ENCODE measurements at regions not wholly inside any gene's neighbourhood (a gene's known extent, or its start where the extent isn't known, plus 50 kb on each side); places are given as distances from the start of the nearest gene placed in this dataset.
A peak's percentile ranks its signal among the peaks of the same experiment; 100 is the strongest.

GRCh38 chr6:5869676-5870075 is 137.0 kb downstream of the NRN1 start:
- H3K4me3 ChIP-seq (ENCODE audit: insufficient read depth, low read depth, low read length, poor library complexity, severe bottlenecking), result no peak overlapping the region
- peaks cover 18% of the 10 kb centered on the region for H3K4me1 ChIP-seq (ENCODE audit: control insufficient read depth, insufficient read depth, low read length, poor library complexity, severe bottlenecking)
- H3K9me3 ChIP-seq (ENCODE audit: control insufficient read depth, low read length), result no peaks in the 10 kb centered on the region
- no peak for DNase-seq
- H3K27me3 ChIP-seq (replicated peaks; ENCODE audit: control insufficient read depth, insufficient read depth, low read length, poor library complexity, severe bottlenecking), result no peaks in the 10 kb centered on the region
- no peaks in the 10 kb centered on the region for H3K36me3 ChIP-seq (ENCODE audit: control insufficient read depth, insufficient read depth, low read length)
- no peak overlapping the region for H3K27ac ChIP-seq (ENCODE audit: insufficient read depth, low read length, poor library complexity, severe bottlenecking)

GRCh38 chr6:5869261-5869660 is 137.5 kb downstream of the NRN1 start:
- Histone ChIP-seq H3K36me3 (ENCODE audit: control insufficient read depth, insufficient read depth, low read length) (no peaks in the 10 kb centered on the region), H3K27ac (ENCODE audit: insufficient read depth, low read length, poor library complexity, severe bottlenecking) (no peak overlapping the region), H3K4me3 (ENCODE audit: insufficient read depth, low read depth, low read length, poor library complexity, severe bottlenecking) (no peak overlapping the region), H3K4me1 (ENCODE audit: control insufficient read depth, insufficient read depth, low read length, poor library complexity, severe bottlenecking) (peaks cover 18% of the 10 kb centered on the region), H3K27me3 (replicated peaks; ENCODE audit: control insufficient read depth, insufficient read depth, low read length, poor library complexity, severe bottlenecking) (no peaks in the 10 kb centered on the region), H3K9me3 (ENCODE audit: control insufficient read depth, low read length) (no peaks in the 10 kb centered on the region)
- no peak for DNase-seq

GRCh38 chr6:5866547-5867051 is 140.1 kb downstream of the NRN1 start:
- Histone ChIP-seq H3K4me3 (ENCODE audit: insufficient read depth, low read depth, low read length, poor library complexity, severe bottlenecking) (peak overlapping the region; percentile 41), H3K36me3 (ENCODE audit: control insufficient read depth, insufficient read depth, low read length) (no peaks in the 10 kb centered on the region), H3K9me3 (ENCODE audit: control insufficient read depth, low read length) (no peaks in the 10 kb centered on the region), H3K27ac (ENCODE audit: insufficient read depth, low read length, poor library complexity, severe bottlenecking) (peak overlapping the region; percentile 58), H3K27me3 (replicated peaks; ENCODE audit: control insufficient read depth, insufficient read depth, low read length, poor library complexity, severe bottlenecking) (no peaks in the 10 kb centered on the region), H3K4me1 (ENCODE audit: control insufficient read depth, insufficient read depth, low read length, poor library complexity, severe bottlenecking) (peaks cover 18% of the 10 kb centered on the region)
- no peak for DNase-seq

- no peak for DNase-seq
- H3K27me3 ChIP-seq (replicated peaks; ENCODE audit: control insufficient read depth, insufficient read depth, low read length, poor library complexity, severe bottlenecking), result no peaks in the 10 kb centered on the region
- H3K9me3 ChIP-seq (ENCODE audit: control insufficient read depth, low read length), result no peaks in the 10 kb centered on the region
- peak overlapping the region; percentile 58 for H3K27ac ChIP-seq (ENCODE audit: insufficient read depth, low read length, poor library complexity, severe bottlenecking)
- no peaks in the 10 kb centered on the region for H3K36me3 ChIP-seq (ENCODE audit: control insufficient read depth, insufficient read depth, low read length)
- H3K4me1 ChIP-seq (ENCODE audit: control insufficient read depth, insufficient read depth, low read length, poor library complexity, severe bottlenecking), result peaks cover 18% of the 10 kb centered on the region
- no peak overlapping the region for H3K4me3 ChIP-seq (ENCODE audit: insufficient read depth, low read depth, low read length, poor library complexity, severe bottlenecking)
Observed at GRCh38 chr6:5865506-5866031, 141.2 kb downstream of the NRN1 start.

GRCh38 chr6:5860849-5861248 is 145.9 kb downstream of the NRN1 start:
- H3K4me1 ChIP-seq (ENCODE audit: control insufficient read depth, insufficient read depth, low read length, poor library complexity, severe bottlenecking), result peaks cover 6% of the 10 kb centered on the region
- H3K9me3 ChIP-seq (ENCODE audit: control insufficient read depth, low read length), result no peaks in the 10 kb centered on the region
- no peaks in the 10 kb centered on the region for H3K27me3 ChIP-seq (replicated peaks; ENCODE audit: control insufficient read depth, insufficient read depth, low read length, poor library complexity, severe bottlenecking)
- H3K36me3 ChIP-seq (ENCODE audit: control insufficient read depth, insufficient read depth, low read length), result no peaks in the 10 kb centered on the region
- H3K27ac ChIP-seq (ENCODE audit: insufficient read depth, low read length, poor library complexity, severe bottlenecking), result no peak overlapping the region
- DNase-seq, result no peak
- H3K4me3 ChIP-seq (ENCODE audit: insufficient read depth, low read depth, low read length, poor library complexity, severe bottlenecking), result no peak overlapping the region

- Histone ChIP-seq H3K36me3 (ENCODE audit: control insufficient read depth, insufficient read depth, low read length) (no peaks in the 10 kb centered on the region), H3K4me1 (ENCODE audit: control insufficient read depth, insufficient read depth, low read length, poor library complexity, severe bottlenecking) (no peaks in the 10 kb centered on the region), H3K27ac (ENCODE audit: insufficient read depth, low read length, poor library complexity, severe bottlenecking) (no peak overlapping the region), H3K9me3 (ENCODE audit: control insufficient read depth, low read length) (no peaks in the 10 kb centered on the region), H3K27me3 (replicated peaks; ENCODE audit: control insufficient read depth, insufficient read depth, low read length, poor library complexity, severe bottlenecking) (no peaks in the 10 kb centered on the region), H3K4me3 (ENCODE audit: insufficient read depth, low read depth, low read length, poor library complexity, severe bottlenecking) (no peak overlapping the region)
- no peak for DNase-seq
Observed at GRCh38 chr6:5855787-5856470, 150.8 kb downstream of the NRN1 start.

- no peaks in the 10 kb centered on the region for H3K27me3 ChIP-seq (replicated peaks; ENCODE audit: control insufficient read depth, insufficient read depth, low read length, poor library complexity, severe bottlenecking)
- no peak overlapping the region for H3K4me3 ChIP-seq (ENCODE audit: insufficient read depth, low read depth, low read length, poor library complexity, severe bottlenecking)
- H3K4me1 ChIP-seq (ENCODE audit: control insufficient read depth, insufficient read depth, low read length, poor library complexity, severe bottlenecking), result peaks cover 3% of the 10 kb centered on the region
- DNase-seq, result no peak
- no peak overlapping the region for H3K27ac ChIP-seq (ENCODE audit: insufficient read depth, low read length, poor library complexity, severe bottlenecking)
- H3K9me3 ChIP-seq (ENCODE audit: control insufficient read depth, low read length), result no peaks in the 10 kb centered on the region
- H3K36me3 ChIP-seq (ENCODE audit: control insufficient read depth, insufficient read depth, low read length), result no peaks in the 10 kb centered on the region
Observed at GRCh38 chr6:5854899-5855298, 151.8 kb downstream of the NRN1 start.

GRCh38 chr6:5851261-5851757 is 155.4 kb downstream of the NRN1 start:
- Histone ChIP-seq H3K27ac (ENCODE audit: insufficient read depth, low read length, poor library complexity, severe bottlenecking) (peak overlapping the region; percentile 46), H3K9me3 (ENCODE audit: control insufficient read depth, low read length) (no peaks in the 10 kb centered on the region), H3K4me1 (ENCODE audit: control insufficient read depth, insufficient read depth, low read length, poor library complexity, severe bottlenecking) (peaks cover 3% of the 10 kb centered on the region), H3K4me3 (ENCODE audit: insufficient read depth, low read depth, low read length, poor library complexity, severe bottlenecking) (peak overlapping the region; percentile 55), H3K27me3 (replicated peaks; ENCODE audit: control insufficient read depth, insufficient read depth, low read length, poor library complexity, severe bottlenecking) (no peaks in the 10 kb centered on the region), H3K36me3 (ENCODE audit: control insufficient read depth, insufficient read depth, low read length) (no peaks in the 10 kb centered on the region)
- DNase-seq, result peak; percentile 45 to 68 (median 60)

GRCh38 chr6:5850848-5851255 is 155.9 kb downstream of the NRN1 start:
- H3K27ac ChIP-seq (ENCODE audit: insufficient read depth, low read length, poor library complexity, severe bottlenecking), result peak overlapping the region; percentile 13
- H3K36me3 ChIP-seq (ENCODE audit: control insufficient read depth, insufficient read depth, low read length), result no peaks in the 10 kb centered on the region
- H3K9me3 ChIP-seq (ENCODE audit: control insufficient read depth, low read length), result no peaks in the 10 kb centered on the region
- H3K4me3 ChIP-seq (ENCODE audit: insufficient read depth, low read depth, low read length, poor library complexity, severe bottlenecking), result peak overlapping the region; percentile 55
- peaks cover 3% of the 10 kb centered on the region for H3K4me1 ChIP-seq (ENCODE audit: control insufficient read depth, insufficient read depth, low read length, poor library complexity, severe bottlenecking)
- no peaks in the 10 kb centered on the region for H3K27me3 ChIP-seq (replicated peaks; ENCODE audit: control insufficient read depth, insufficient read depth, low read length, poor library complexity, severe bottlenecking)
- no peak for DNase-seq

- Histone ChIP-seq H3K4me1 (ENCODE audit: control insufficient read depth, insufficient read depth, low read length, poor library complexity, severe bottlenecking) (peaks cover 3% of the 10 kb centered on the region), H3K36me3 (ENCODE audit: control insufficient read depth, insufficient read depth, low read length) (no peaks in the 10 kb centered on the region), H3K27ac (ENCODE audit: insufficient read depth, low read length, poor library complexity, severe bottlenecking) (no peak overlapping the region), H3K9me3 (ENCODE audit: control insufficient read depth, low read length) (no peaks in the 10 kb centered on the region), H3K27me3 (replicated peaks; ENCODE audit: control insufficient read depth, insufficient read depth, low read length, poor library complexity, severe bottlenecking) (no peaks in the 10 kb centered on the region), H3K4me3 (ENCODE audit: insufficient read depth, low read depth, low read length, poor library complexity, severe bottlenecking) (no peak overlapping the region)
- DNase-seq, result no peak
Observed at GRCh38 chr6:5846889-5847288, 159.8 kb downstream of the NRN1 start.

Data from effector memory CD4-positive, alpha-beta T cell (primary cell).